ENCODE measurements at regions not wholly inside any gene's neighbourhood (a gene's known extent, or its start where the extent isn't known, plus 50 kb on each side); places are given as distances from the start of the nearest gene placed in this dataset.

DNA sequence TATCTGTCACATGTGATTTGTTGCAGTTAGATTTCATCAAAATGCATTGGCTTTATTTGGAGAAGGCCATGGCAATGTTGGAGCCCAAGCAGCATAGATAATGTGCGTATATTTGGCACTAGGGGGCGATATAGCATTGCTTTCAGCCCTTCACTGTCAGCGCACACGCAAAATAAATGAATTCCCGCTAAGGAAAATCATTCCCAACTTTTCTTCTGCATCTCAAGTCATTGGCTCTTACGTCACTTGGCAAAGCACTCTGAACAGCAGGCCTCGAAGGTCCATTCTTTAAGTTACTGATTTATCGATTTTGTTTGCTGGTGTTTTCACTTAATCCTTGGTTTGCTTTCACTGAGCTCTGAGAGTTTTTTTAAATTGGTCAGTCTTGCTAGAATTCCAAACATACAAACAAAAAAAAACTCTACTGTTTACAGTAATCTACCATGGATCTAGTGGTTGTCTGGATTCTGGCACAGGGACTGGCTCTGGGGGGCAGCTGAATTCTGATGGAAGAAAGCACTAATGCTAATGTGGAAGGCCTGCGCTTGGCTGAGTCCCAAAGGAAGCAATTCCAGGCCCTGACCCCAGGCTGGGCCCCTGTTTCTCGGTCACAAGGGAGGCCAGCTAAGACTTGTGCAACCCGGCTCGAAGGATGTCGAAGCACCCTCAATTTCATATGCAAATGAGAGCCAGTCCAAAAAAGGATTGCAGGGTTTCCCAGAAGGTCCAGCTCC is 97.7 kb upstream of the IPO5 start:
- TF ChIP-seq, protein P1, sequence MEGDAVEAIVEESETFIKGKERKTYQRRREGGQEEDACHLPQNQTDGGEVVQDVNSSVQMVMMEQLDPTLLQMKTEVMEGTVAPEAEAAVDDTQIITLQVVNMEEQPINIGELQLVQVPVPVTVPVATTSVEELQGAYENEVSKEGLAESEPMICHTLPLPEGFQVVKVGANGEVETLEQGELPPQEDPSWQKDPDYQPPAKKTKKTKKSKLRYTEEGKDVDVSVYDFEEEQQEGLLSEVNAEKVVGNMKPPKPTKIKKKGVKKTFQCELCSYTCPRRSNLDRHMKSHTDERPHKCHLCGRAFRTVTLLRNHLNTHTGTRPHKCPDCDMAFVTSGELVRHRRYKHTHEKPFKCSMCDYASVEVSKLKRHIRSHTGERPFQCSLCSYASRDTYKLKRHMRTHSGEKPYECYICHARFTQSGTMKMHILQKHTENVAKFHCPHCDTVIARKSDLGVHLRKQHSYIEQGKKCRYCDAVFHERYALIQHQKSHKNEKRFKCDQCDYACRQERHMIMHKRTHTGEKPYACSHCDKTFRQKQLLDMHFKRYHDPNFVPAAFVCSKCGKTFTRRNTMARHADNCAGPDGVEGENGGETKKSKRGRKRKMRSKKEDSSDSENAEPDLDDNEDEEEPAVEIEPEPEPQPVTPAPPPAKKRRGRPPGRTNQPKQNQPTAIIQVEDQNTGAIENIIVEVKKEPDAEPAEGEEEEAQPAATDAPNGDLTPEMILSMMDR (IDR thresholded peaks at IDR 0.05) = peak; percentile 43 to 61 (median 57)
- no peak for TF ChIP-seq POLR2A (IDR thresholded peaks at IDR 0.05)

Measured in vagina (tissue), 2 donors.